K562 (cell line): ENCODE measurements at regions not wholly inside any gene's neighbourhood (a gene's known extent, or its start where the extent isn't known, plus 50 kb on each side); places are given as distances from the start of the nearest gene placed in this dataset.

Source experiments
- ASH1L ChIP-seq: fragments of 450-650 bp; IDR thresholded peaks from 2 replicates; pipeline ENCODE4 v1.6.1; 2018; ENCODE audit warnings: borderline replicate concordance, mild to moderate bottlenecking, low read depth; ENCODE audit not compliant: partially characterized antibody
- GABPB2 ChIP-seq: fragments of 250-450 bp; sonication (Bioruptor Pico); conservative IDR thresholded peaks from 2 replicates; pipeline ENCODE4 v1.5.1; 2021; ENCODE audit warnings: mild to moderate bottlenecking
- RNF219 ChIP-seq: fragments of 250-450 bp; sonication (Bioruptor Pico); IDR thresholded peaks from 2 replicates; pipeline ENCODE4 v1.5.0; 2022; ENCODE audit warnings: mild to moderate bottlenecking
- ZBED1 ChIP-seq: IDR thresholded peaks from 2 replicates; pipeline ENCODE4 v1.6.1; 2014
- ZHX1 ChIP-seq: fragments of 150-350 bp; conservative IDR thresholded peaks from 2 replicates; pipeline ENCODE4 v1.6.1; 2014; ENCODE audit warnings: low read length
- TF ChIP-seq, protein P1 (sequence below): fragments of 450-650 bp; formaldehyde crosslinking; IDR thresholded peaks from 2 replicates; pipeline ENCODE4 v1.4.0; 2020; ENCODE audit warnings: mild to moderate bottlenecking, mixed read lengths
- TF ChIP-seq, protein P2 (sequence below): fragments of 250-450 bp; sonication (Bioruptor Pico); IDR thresholded peaks from 2 replicates; pipeline ENCODE4 v1.5.0; 2021

DNA sequence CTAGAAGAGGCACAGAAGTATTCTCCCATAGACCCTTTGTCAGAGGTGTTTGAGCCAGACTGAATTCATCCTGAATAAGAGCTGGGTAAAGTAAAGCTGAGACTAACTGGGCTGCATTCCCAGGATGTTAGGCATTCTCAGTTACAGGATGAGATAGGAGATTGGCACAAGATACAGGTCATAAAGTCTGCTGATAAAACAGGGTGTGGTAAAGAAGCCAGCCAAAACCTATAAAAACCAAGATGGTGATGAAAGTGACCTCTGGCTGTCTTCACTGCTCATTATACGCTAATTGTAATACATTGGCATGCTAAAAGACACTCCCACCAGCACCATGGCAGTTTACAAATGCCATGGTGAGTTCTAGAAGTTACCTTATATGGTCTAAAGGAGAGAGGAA is 364.9 kb upstream of the TMEFF2 start (continued):
- TF ChIP-seq, protein P1, sequence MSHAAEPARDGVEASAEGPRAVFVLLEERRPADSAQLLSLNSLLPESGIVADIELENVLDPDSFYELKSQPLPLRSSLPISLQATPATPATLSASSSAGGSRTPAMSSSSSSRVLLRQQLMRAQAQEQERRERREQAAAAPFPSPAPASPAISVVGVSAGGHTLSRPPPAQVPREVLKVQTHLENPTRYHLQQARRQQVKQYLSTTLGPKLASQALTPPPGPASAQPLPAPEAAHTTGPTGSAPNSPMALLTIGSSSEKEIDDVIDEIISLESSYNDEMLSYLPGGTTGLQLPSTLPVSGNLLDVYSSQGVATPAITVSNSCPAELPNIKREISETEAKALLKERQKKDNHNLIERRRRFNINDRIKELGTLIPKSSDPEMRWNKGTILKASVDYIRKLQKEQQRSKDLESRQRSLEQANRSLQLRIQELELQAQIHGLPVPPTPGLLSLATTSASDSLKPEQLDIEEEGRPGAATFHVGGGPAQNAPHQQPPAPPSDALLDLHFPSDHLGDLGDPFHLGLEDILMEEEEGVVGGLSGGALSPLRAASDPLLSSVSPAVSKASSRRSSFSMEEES (CRISPR knock-in tag), result no peak
- TF ChIP-seq ZHX1, result no peak
- TF ChIP-seq, protein P2, sequence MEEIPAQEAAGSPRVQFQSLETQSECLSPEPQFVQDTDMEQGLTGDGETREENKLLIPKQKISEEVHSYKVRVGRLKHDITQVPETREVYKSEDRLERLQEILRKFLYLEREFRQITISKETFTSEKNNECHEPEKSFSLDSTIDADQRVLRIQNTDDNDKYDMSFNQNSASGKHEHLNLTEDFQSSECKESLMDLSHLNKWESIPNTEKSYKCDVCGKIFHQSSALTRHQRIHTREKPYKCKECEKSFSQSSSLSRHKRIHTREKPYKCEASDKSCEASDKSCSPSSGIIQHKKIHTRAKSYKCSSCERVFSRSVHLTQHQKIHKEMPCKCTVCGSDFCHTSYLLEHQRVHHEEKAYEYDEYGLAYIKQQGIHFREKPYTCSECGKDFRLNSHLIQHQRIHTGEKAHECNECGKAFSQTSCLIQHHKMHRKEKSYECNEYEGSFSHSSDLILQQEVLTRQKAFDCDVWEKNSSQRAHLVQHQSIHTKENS, result no peak
- no peak for TF ChIP-seq ZBED1
- TF ChIP-seq RNF219 (CRISPR knock-in tag), result no peak
- no peak for TF ChIP-seq GABPB2
- TF ChIP-seq ASH1L, result no peak
